ENCODE measurements at regions not wholly inside any gene's neighbourhood (a gene's known extent, or its start where the extent isn't known, plus 50 kb on each side); places are given as distances from the start of the nearest gene placed in this dataset.

DNA sequence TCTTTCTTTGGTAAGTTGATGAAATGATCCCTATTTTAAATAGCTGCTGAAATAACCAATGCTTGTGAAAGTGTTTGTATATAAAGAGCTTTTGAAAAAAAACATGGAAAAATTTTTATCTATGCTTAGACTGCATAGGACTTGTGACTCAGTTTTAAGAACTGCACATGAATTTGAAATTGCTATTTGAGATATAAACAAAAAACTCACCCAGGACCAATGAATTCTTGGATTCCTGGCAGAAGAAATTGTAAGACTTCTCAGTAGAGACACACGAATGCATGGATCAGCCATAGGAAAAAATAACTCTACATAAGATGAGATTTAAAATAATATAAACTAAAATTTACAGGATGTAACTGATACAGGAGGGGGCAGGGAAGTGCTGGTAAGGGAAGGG is 278.8 kb upstream of the SORCS1 start:
- H3K4me3 ChIP-seq (replicated peaks; ENCODE audit: low read depth, low read length): no peak overlapping the region
- TF ChIP-seq, protein P1, sequence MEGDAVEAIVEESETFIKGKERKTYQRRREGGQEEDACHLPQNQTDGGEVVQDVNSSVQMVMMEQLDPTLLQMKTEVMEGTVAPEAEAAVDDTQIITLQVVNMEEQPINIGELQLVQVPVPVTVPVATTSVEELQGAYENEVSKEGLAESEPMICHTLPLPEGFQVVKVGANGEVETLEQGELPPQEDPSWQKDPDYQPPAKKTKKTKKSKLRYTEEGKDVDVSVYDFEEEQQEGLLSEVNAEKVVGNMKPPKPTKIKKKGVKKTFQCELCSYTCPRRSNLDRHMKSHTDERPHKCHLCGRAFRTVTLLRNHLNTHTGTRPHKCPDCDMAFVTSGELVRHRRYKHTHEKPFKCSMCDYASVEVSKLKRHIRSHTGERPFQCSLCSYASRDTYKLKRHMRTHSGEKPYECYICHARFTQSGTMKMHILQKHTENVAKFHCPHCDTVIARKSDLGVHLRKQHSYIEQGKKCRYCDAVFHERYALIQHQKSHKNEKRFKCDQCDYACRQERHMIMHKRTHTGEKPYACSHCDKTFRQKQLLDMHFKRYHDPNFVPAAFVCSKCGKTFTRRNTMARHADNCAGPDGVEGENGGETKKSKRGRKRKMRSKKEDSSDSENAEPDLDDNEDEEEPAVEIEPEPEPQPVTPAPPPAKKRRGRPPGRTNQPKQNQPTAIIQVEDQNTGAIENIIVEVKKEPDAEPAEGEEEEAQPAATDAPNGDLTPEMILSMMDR (IDR thresholded peaks at IDR 0.05; ENCODE audit: low read length, missing control alignments): no peak
- DNase-seq (ENCODE audit: low read depth): no peak

DNA sequence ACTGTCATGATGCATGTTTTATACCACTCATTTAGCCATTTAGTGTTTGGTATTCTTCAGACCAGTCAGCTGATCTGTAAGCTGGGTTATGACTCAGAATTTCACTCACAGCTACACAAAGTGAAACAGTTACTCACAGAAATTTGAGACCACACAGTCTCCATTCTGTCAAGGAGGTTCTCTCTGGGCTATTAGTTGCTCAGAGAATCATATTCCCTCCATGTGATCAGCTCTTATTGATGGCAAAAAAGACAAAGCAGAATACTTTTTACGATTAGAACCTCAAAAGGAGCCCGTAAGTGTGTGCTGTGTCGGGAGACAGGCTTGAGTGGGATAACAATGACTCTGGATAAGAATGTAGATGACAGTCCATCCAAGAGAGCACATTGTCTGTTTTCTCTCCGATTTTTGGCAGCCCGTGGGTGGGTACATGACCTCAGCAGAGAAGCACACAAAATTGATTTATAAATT is 277.6 kb upstream of the SORCS1 start:
- TF ChIP-seq, protein P1 (IDR thresholded peaks at IDR 0.05; ENCODE audit: low read length, missing control alignments): no peak
- peak; percentile 52 for DNase-seq (ENCODE audit: low read depth)
- peak overlapping the region; percentile 31 for H3K4me3 ChIP-seq (replicated peaks; ENCODE audit: low read depth, low read length)

DNA sequence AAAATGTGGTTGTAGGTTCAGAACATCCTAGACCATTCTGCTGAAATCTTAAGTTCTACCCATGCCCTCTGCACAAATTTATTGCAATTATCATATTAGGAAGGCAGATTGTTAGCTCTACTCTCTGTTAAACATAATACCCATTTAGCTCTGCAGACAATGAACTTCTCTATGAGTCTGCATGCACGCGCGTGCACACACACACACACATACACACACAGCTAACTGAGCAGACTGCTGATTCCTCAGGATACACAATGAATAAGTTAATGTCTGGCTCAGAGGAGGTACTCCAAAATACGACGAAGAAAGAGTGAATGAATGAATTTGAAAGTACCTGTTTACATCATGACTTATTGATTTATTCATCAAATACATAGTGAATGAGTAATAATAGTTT is 276.2 kb upstream of the SORCS1 start:
- no peak for DNase-seq (ENCODE audit: low read depth)
- H3K4me3 ChIP-seq (replicated peaks; ENCODE audit: low read depth, low read length): no peak overlapping the region
- TF ChIP-seq, protein P1 (IDR thresholded peaks at IDR 0.05; ENCODE audit: low read length, missing control alignments): no peak

DNA sequence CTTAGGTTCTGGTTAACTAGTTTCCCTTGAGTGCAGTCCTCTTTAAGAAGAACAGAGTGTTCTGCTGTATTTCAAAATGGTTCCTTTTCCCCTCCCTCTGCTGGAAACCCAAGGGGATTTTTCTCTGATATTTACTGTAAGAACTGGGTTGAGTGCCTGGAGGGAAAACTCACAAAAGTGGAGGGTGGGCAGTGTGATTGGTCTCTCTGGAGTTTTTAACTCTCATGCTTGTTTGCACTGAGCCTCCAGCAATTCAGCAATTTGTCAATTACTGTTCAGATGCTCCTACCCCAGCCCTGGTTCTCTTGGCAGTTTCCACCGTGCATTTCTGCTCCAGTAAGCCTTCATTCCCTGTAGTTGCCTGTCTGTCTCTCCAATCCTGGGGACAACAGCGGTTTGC is 273.4 kb upstream of the SORCS1 start:
- TF ChIP-seq, protein P1 (IDR thresholded peaks at IDR 0.05; ENCODE audit: low read length, missing control alignments): no peak
- DNase-seq (ENCODE audit: low read depth): no peak

DNA sequence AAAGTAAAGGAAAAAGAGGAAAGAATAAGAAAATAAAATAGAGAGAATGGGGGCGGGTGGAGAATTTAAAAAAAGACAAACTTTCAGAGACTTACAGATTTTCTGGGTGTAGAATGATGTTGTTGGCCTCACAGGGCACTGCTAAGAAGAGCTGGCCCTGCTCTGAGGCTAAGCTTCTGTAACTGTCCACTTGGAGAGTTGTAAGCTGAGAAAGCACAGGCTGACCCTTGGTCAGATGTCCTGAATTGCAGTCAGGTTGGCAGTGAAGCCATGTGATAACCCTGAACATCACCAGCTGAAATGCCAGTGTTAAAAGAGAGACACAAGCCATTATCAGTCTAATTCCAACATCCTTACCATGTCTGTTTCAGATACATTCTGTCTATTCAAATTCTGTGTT is 272.1 kb upstream of the SORCS1 start:
- H3K4me3 ChIP-seq (replicated peaks; ENCODE audit: low read depth, low read length): no peak overlapping the region
- TF ChIP-seq, protein P1 (IDR thresholded peaks at IDR 0.05; ENCODE audit: low read length, missing control alignments): no peak
- no peak for DNase-seq (ENCODE audit: low read depth)

More for the DNA sequence above, 273.4 kb upstream of the SORCS1 start:
- H3K4me3 ChIP-seq (replicated peaks; ENCODE audit: low read depth, low read length): no peak overlapping the region

DNA sequence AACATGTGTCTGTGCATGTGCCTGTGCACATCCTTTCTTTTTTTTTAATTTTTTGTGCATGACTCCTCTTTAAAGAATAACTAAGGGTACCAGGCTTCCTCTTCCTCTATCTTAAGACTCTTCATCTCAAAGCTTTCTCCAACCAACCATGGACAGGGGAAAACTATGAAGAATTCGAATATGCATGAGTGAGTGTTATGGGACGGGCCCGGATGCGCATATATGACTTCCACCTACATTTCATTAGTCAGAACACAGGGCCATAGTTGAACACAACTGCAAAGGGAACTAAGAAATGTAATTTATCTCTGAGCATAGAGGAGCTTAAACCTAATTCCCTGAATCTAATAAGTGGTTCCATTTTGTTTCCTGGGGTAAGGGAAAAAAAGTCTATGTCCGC is 270.3 kb upstream of the SORCS1 start:
- no peak overlapping the region for H3K4me3 ChIP-seq (replicated peaks; ENCODE audit: low read depth, low read length)
- DNase-seq (ENCODE audit: low read depth): no peak
- TF ChIP-seq, protein P1 (IDR thresholded peaks at IDR 0.05; ENCODE audit: low read length, missing control alignments): no peak

DNA sequence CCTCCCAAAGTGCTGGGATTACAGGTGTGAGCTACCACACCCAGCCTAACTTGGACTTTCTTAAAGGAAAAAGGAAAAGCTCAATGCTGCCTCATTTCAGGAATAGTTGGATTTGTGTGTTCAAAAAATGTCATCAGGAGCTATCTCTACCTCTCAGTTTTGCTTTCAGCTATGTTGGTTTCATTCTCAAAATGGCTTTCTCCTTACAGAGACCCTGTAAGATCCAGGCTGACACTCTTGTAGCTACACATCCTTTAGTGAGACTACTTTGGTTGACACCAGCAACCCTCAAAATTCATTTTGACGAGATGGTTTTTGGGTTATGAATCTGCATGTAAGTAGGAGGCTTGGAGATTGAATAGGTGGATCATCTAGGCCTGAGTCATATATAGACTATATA is 269.7 kb upstream of the SORCS1 start:
- TF ChIP-seq, protein P1 (IDR thresholded peaks at IDR 0.05; ENCODE audit: low read length, missing control alignments): no peak
- no peak overlapping the region for H3K4me3 ChIP-seq (replicated peaks; ENCODE audit: low read depth, low read length)
- no peak for DNase-seq (ENCODE audit: low read depth)

All from fibroblast of pulmonary artery (primary cell).